Neural cell (in vitro differentiated cells): ENCODE measurements at regions not wholly inside any gene's neighbourhood (a gene's known extent, or its start where the extent isn't known, plus 50 kb on each side); places are given as distances from the start of the nearest gene placed in this dataset.

Source experiments
- H2AFZ ChIP-seq: fragments of 200-600, 300-800 bp; sonication (generic), shearing (Covaris generic); 2 replicates; pipeline ENCODE4 v1.6.0; 2014; ENCODE audit warnings: low read depth, mild to moderate bottlenecking, antibody characterized with exemption, low read length, moderate library complexity
- H3F3A ChIP-seq: fragments of 200-600 bp; shearing (Covaris generic); 2 replicates; pipeline ENCODE4 v1.6.1; 2016; ENCODE audit warnings: mild to moderate bottlenecking, moderate library complexity, mixed read lengths, antibody characterized with exemption, low read length; ENCODE audit not compliant: insufficient read depth, poor library complexity, severe bottlenecking
- H3K27ac ChIP-seq: fragments of 200-600, 300-800 bp; sonication (generic), shearing (Covaris generic); 2 replicates; pipeline ENCODE4 v1.5.1; 2014; ENCODE audit warnings: mild to moderate bottlenecking, low read length, moderate library complexity
- H3K27me3 ChIP-seq: fragments of 300-800, 200-600 bp; sonication (generic), shearing (Covaris generic); 2 replicates; pipeline ENCODE4 v1.6.0; 2014; ENCODE audit warnings: mild to moderate bottlenecking, low read depth, low read length, moderate library complexity; ENCODE audit not compliant: insufficient read depth
- H3K36me3 ChIP-seq: fragments of 300-800, 200-600 bp; sonication (generic), shearing (Covaris generic); 2 replicates; pipeline ENCODE4 v1.5.1; 2014; ENCODE audit warnings: mild to moderate bottlenecking, antibody characterized with exemption, low read length, moderate library complexity; ENCODE audit not compliant: insufficient read depth
- H3K4me2 ChIP-seq: fragments of 300-800, 200-600 bp; sonication (generic), shearing (Covaris generic); 2 replicates; pipeline ENCODE4 v1.6.0; 2014; ENCODE audit warnings: mild to moderate bottlenecking, low read length
- H3K4me3 ChIP-seq: fragments of 300-800, 200-600 bp; sonication (generic), shearing (Covaris generic); 2 replicates; pipeline ENCODE4 v1.5.1; 2014; ENCODE audit warnings: mild to moderate bottlenecking, low read length, moderate library complexity
- H3K79me2 ChIP-seq: fragments of 200-600 bp; shearing (Covaris generic); replicated peaks from 2 replicates; pipeline ENCODE4 v1.6.0; 2014; ENCODE audit warnings: mild to moderate bottlenecking, low read length, moderate library complexity; ENCODE audit not compliant: insufficient read depth
- H3K9ac ChIP-seq: fragments of 300-800, 200-600 bp; sonication (generic), shearing (Covaris generic); 2 replicates; pipeline ENCODE4 v1.6.1; 2016; ENCODE audit warnings: mild to moderate bottlenecking, low read length, mixed read lengths
- H3K9me2 ChIP-seq: fragments of 200-600 bp; shearing (Covaris generic); 2 replicates; pipeline ENCODE4 v1.6.1; 2016; ENCODE audit warnings: mild to moderate bottlenecking, low read length, mixed read lengths; ENCODE audit not compliant: insufficient read depth
- H3K9me3 ChIP-seq: fragments of 200-600, 300-800 bp; sonication (generic), shearing (Covaris generic); 2 replicates; pipeline ENCODE4 v1.6.1; 2016; ENCODE audit warnings: mild to moderate bottlenecking, mixed run types, low read length, moderate library complexity, mixed read lengths
- H4K20me1 ChIP-seq: fragments of 200-600 bp; shearing (Covaris generic); 2 replicates; pipeline ENCODE4 v1.6.1; 2016; ENCODE audit warnings: mild to moderate bottlenecking, mixed run types; ENCODE audit not compliant: insufficient read depth
- CTCF ChIP-seq: fragments of 450-650 bp; IDR thresholded peaks from 2 replicates; pipeline ENCODE4 v1.5.1; 2014; ENCODE audit warnings: antibody characterized with exemption, mild to moderate bottlenecking, moderate library complexity; ENCODE audit not compliant: poor library complexity, severe bottlenecking
- EP300 ChIP-seq: fragments of 450-650 bp; conservative IDR thresholded peaks from 2 replicates; pipeline ENCODE4 v1.6.1; 2014; ENCODE audit warnings: antibody characterized with exemption, mild to moderate bottlenecking, moderate library complexity; ENCODE audit not compliant: poor library complexity, severe bottlenecking
- EZH2 ChIP-seq: fragments of 200-600, 300-800 bp; shearing (Covaris generic), sonication (generic); IDR thresholded peaks from 2 replicates; pipeline ENCODE4 v1.6.1; 2014; ENCODE audit warnings: antibody characterized with exemption, low read length, borderline replicate concordance, mild to moderate bottlenecking; ENCODE audit not compliant: insufficient read depth, poor library complexity, severe bottlenecking
- MXI1 ChIP-seq: fragments of 450-650 bp; conservative IDR thresholded peaks from 2 replicates; pipeline ENCODE4 v1.6.1; 2014; ENCODE audit warnings: antibody characterized with exemption, mild to moderate bottlenecking; ENCODE audit not compliant: poor library complexity, severe bottlenecking
- POLR2AphosphoS5 ChIP-seq: IDR thresholded peaks from 2 replicates; pipeline ENCODE4 v1.6.1; 2012
- RAD21 ChIP-seq: fragments of 450-650 bp; conservative IDR thresholded peaks from 2 replicates; pipeline ENCODE4 v1.6.1; 2014; ENCODE audit warnings: antibody characterized with exemption, mild to moderate bottlenecking, moderate library complexity
- REST ChIP-seq: IDR thresholded peaks from 2 replicates; pipeline ENCODE4 v1.6.1; 2012; ENCODE audit warnings: borderline replicate concordance
- SMC3 ChIP-seq: fragments of 450-650 bp; conservative IDR thresholded peaks from 2 replicates; pipeline ENCODE4 v1.6.1; 2014; ENCODE audit warnings: antibody characterized with exemption, mild to moderate bottlenecking, moderate library complexity; ENCODE audit not compliant: poor library complexity
- TAF1 ChIP-seq: IDR thresholded peaks from 2 replicates; pipeline ENCODE4 v1.6.1; 2012; ENCODE audit warnings: low read depth

- no peak overlapping the region for H3K4me3 ChIP-seq
- H3F3A ChIP-seq = no peaks in the 10 kb centered on the region
- H4K20me1 ChIP-seq = no peaks in the 10 kb centered on the region
Measured at GRCh38 chr15:98403569-98403968, 244.8 kb upstream of the IGF1R start.

GRCh38 chr15:98405013-98405412 lies 243.3 kb upstream of the IGF1R start:
- no peaks in the 10 kb centered on the region for H3K9me3 ChIP-seq
- no peak overlapping the region for H3K4me3 ChIP-seq
- no peak overlapping the region for H3K9ac ChIP-seq
- H3K79me2 ChIP-seq = no peaks in the 10 kb centered on the region
- H3K9me2 ChIP-seq = no peaks in the 10 kb centered on the region
- H4K20me1 ChIP-seq = no peaks in the 10 kb centered on the region
- H3K27me3 ChIP-seq = no peaks in the 10 kb centered on the region
- no peak overlapping the region for H3K4me2 ChIP-seq
- no peak overlapping the region for H3K27ac ChIP-seq
- no peaks in the 10 kb centered on the region for H3K36me3 ChIP-seq
- no peak overlapping the region for H2AFZ ChIP-seq
- H3F3A ChIP-seq = no peaks in the 10 kb centered on the region
- TF ChIP-seq POLR2AphosphoS5 (no peak), MXI1 (no peak), TAF1 (no peak), SMC3 (no peak), EZH2 (no peak), RAD21 (no peak), REST (no peak)

More at GRCh38 chr15:98403569-98403968, 244.8 kb upstream of the IGF1R start:
- TF ChIP-seq EZH2 (no peak), EP300 (no peak), POLR2AphosphoS5 (no peak), TAF1 (no peak), RAD21 (no peak), REST (no peak), CTCF (no peak), MXI1 (no peak)
- H3K79me2 ChIP-seq = no peaks in the 10 kb centered on the region
- no peaks in the 10 kb centered on the region for H3K9me3 ChIP-seq
- no peak overlapping the region for H3K9ac ChIP-seq
- H3K4me2 ChIP-seq = no peak overlapping the region
- H3K9me2 ChIP-seq = no peaks in the 10 kb centered on the region
- no peak overlapping the region for H3K27ac ChIP-seq
- H3K36me3 ChIP-seq = no peaks in the 10 kb centered on the region
- H3K27me3 ChIP-seq = no peaks in the 10 kb centered on the region
- no peak overlapping the region for H2AFZ ChIP-seq
